Inferior parietal cortex (tissue), 1 donor: ENCODE measurements at regions not wholly inside any gene's neighbourhood (a gene's known extent, or its start where the extent isn't known, plus 50 kb on each side); places are given as distances from the start of the nearest gene placed in this dataset.
"Not testable (repeated sequence)": the region's sequence is repeated elsewhere in the genome, so short reads cannot be mapped to it uniquely, and the experiment has no call there.

ENCODE experiments used
- DNase-seq: peaks from one replicate; pipeline ENCODE4 v3.0.0-alpha.2; 2016; ENCODE audit errors: extremely low spot score

GRCh38 chr18:57953883-57954282 lies 90.1 kb upstream of the NEDD4L start:
- no peak for DNase-seq

- no peak for DNase-seq
Observed at GRCh38 chr18:57951999-57952774, 91.8 kb upstream of the NEDD4L start.

- DNase-seq = no peak
Observed at GRCh38 chr18:57951117-57951796, 92.8 kb upstream of the NEDD4L start.

GRCh38 chr18:57950542-57950941 lies 93.5 kb upstream of the NEDD4L start:
- DNase-seq = no peak

GRCh38 chr18:57949335-57949734 lies 94.7 kb upstream of the NEDD4L start:
- DNase-seq = not testable (repeated sequence)

GRCh38 chr18:57947117-57947516 lies 96.9 kb upstream of the NEDD4L start:
- DNase-seq = no peak

GRCh38 chr18:57943723-57944122 lies 100.3 kb upstream of the NEDD4L start:
- no peak for DNase-seq

DNA sequence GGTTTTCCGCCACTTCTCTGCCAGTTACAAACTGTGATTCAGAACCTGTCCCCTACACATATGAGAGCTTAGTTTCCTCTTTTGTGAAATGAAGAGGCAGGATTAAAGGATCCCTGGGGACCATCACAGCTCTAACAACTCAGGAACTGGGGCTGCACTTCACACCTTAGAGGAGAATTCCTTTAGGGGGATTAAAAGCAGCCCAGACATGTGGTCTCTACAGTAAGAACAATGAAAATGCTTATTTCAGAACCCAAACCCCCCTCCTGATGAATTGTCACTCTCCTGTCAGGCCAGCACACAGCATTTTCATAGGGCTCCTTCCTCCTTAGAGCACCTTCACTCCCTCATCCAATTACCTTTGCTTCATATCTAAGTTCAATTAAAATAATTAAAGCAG lies 101.5 kb upstream of the NEDD4L start:
- no peak for DNase-seq

DNA sequence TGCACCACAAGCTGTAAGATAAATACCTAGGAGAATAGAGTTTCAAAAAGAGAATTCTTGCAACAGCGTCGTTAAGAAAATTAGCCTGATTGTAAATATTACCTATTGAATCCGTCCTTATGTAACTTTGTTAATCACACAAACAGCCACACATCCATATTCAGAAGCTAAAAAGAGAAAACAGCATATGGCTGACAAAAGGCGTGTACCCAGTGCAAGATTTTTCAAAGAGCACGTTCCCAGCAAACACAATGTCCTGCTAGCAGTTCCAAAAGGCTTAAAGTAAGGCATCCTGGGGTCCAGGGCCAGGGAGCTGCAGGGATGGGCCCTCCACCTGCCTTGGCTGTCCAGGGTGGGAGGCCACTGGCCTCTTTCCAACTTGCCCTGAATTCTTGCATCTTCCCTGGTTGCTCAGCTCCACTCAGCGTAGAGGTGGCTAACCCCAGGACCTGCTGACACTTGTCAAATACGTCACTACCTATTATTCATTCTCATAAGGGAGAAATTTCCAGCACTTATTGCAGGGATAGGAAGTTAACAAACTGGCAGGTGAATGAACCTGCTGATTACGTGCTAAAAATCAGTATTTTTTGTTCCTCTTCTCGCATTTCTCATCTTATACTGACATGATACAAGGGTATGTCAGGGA lies 102.1 kb upstream of the NEDD4L start:
- no peak for DNase-seq

DNA sequence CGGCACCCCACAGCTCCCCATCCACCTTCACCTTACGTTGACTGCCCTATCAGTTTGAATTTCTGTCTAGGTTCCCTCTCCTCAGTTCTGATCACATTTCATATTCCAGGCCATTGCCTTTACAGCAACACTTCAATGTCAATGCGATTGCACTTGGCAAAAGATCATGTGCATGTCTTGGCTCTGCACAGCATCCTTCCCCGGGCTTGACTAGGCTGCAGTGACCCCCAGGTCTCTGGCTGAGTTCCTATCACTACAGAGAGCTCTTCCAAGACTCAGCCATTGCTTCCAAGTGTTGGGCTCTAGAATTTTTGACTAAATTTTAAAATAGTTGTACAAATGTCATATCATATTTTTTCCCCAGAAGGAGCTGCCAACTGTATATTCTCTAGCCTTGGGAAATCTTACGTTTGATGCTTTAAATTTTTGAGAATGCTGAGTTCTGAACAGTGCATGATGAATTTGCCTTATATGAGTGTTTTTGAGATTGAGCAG lies 103.8 kb upstream of the NEDD4L start:
- DNase-seq = no peak

DNA sequence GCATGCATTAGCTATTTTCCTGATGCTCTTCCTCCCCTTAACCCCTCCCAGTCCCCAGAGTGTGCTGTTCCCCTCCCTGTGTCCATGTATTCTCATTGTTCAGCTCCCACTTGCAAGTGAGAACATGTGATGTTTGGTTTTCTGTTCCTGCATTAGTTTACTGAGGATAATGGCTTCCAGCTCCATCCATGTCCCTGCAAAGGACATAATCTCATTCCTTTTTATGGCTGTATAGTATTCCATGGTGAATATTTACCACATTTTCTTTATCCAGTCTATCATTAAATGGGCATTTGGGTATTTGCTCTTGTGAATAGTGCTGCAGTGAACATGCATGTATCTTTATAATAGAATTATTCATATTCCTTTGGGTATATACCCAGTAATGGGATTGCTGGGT lies 109.7 kb upstream of the NEDD4L start:
- DNase-seq = not testable (repeated sequence)

GRCh38 chr18:57931038-57931437 lies 113.0 kb upstream of the NEDD4L start:
- no peak for DNase-seq

- DNase-seq = no peak
Observed at GRCh38 chr18:57930476-57930875, 113.5 kb upstream of the NEDD4L start.

DNA sequence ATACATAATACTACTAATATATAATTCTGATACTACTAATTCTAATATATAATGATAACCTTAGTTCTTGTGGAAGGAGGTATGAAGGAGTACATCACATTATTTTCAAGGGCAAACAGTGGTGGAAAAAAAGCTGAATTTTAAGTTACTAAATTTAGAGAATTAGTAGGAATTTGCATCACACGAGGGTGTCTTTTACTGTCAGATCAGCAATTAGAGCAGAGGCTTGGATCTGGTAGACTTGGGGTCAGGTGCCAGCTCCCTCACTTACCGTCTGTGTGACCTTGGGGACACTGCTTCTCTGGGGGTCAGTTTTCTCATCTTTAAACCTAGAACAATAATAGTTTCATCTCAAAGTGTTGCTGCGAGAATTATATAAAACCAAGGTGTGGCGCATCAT lies 114.1 kb upstream of the NEDD4L start:
- DNase-seq = no peak

DNA sequence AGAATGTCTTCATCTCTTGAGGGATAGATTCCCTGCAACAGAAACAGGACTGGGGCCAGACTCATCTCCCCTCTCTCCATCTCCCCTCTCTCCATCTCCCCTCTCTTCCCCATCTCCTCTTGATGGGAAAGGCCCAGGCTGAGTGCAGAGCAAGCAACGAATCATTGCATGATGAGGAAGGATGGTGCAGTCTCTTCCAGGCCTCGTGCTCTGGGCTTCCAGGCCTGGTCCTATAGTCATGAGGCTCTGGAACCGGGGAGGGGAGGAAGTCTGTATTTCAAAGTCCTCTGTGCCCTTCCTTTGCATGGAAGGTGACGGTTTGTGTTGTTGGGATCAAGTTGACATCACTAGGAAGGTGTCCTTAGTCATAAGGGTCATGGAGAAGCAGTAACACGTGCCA lies 115.6 kb upstream of the NEDD4L start:
- DNase-seq = no peak

GRCh38 chr18:57927511-57927910 lies 116.5 kb upstream of the NEDD4L start:
- no peak for DNase-seq

DNA sequence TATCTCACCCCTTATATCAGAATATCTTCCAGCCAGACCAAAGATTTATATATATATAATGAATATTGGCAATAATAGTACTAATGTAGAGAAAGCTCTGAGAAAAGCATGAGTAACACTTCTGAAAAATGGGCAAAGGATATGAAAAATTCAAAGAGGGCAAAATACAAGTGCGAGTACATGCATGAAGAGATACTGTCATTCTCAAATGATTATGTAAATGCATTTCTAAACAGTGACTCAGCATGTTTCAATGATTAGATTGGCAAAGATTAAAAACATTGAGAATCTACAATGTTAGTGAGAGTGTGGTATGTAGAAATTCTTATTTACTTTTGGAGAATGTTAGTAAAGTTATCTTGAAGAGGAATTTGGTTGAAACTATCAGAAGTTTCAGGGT lies 118.3 kb upstream of the NEDD4L start:
- DNase-seq = no peak

DNA sequence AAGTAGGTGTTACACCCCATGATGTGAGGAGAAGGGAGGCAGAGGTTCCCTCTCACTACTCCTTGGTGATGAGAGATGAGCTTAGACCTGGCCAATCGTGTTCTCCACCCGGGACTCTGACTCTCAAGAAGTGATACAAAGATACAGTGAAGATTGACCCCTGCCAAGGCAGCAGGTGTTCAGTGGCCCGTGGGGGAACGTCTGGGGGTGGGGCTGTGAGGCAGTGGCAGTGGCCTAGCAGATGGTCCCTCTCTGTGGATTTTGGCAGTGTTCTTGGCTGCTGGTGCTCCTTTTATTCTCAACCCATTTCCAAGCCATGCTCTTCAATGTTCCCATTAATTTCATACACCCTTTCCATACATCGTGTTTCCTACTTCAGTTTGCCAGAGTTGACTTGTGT lies 120.4 kb upstream of the NEDD4L start:
- no peak for DNase-seq

GRCh38 chr18:57922885-57923284 lies 119.8 kb upstream of the ATP8B1 start:
- DNase-seq = no peak

GRCh38 chr18:57921708-57922107 lies 118.6 kb upstream of the ATP8B1 start:
- no peak for DNase-seq

GRCh38 chr18:57920036-57920435 lies 116.9 kb upstream of the ATP8B1 start:
- no peak for DNase-seq

DNA sequence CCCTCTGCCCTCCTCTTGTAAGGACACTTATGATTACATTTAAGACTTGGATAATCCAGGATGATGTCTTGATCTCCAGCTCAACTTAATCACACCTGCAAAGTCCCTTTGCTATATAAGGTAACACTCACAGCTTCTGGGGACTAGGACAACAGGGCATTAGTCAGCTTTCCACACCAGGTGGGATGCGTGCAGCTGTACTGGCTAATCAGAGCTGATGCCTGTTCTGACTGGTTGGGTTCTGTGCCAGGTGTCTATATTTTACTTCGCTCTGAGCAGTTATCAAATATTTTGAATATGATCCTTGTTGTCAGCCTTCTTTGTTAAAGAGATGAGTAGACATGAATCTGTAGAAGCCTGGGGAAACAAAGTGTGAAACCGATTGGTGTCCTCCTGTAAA lies 115.5 kb upstream of the ATP8B1 start:
- no peak for DNase-seq

DNA sequence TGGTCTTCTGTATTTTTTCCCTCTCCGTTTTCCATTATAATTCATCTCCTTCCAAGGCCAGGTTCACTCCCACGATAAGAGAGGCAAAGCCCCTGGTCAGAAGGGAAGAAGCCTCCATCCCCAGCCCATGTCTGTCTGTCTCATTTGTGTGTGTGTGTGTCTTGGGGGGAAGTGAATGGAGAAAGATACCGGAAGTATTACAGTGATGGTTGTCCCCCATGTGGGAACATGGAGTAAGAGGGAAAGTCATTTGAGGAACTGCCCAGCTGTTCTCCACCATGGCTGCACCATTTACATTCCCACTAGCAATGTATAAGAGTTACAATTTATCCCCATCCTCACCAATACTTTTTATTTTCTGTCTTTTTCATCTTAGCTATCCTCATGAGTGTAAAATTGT lies 113.6 kb upstream of the ATP8B1 start:
- no peak for DNase-seq
